T-helper 2 cell treated with Interferon-gamma antibody and Interleukin-4, amounts not matched to agents 5 μg/mL and 100 μg/mL, for 36 hours (primary cell): ENCODE measurements at regions not wholly inside any gene's neighbourhood (a gene's known extent, or its start where the extent isn't known, plus 50 kb on each side); places are given as distances from the start of the nearest gene placed in this dataset.
"Not testable (repeated sequence)": the region's sequence is repeated elsewhere in the genome, so short reads cannot be mapped to it uniquely, and the experiment has no call there.

Experiments
- DNase-seq: peaks from one replicate; pipeline ENCODE4 v3.0.0; 2021; ENCODE audit warnings: low spot score
- H3K27ac Mint-ChIP-seq: one replicate; pipeline ENCODE4 v1.8.0; 2021; ENCODE audit warnings: mild to moderate bottlenecking, mixed read lengths
- H3K27me3 Mint-ChIP-seq: one replicate; pipeline ENCODE4 v1.8.0; 2021; ENCODE audit warnings: low read depth, mixed read lengths
- H3K36me3 Mint-ChIP-seq: one replicate; pipeline ENCODE4 v1.8.0; 2021; ENCODE audit warnings: low read depth, mixed read lengths
- H3K4me1 Mint-ChIP-seq: one replicate; pipeline ENCODE4 v1.8.0; 2021; ENCODE audit warnings: low read depth, mixed read lengths
- H3K4me3 Mint-ChIP-seq: one replicate; pipeline ENCODE4 v1.8.0; 2022; ENCODE audit warnings: mild to moderate bottlenecking, moderate library complexity, mixed read lengths
- H3K9me3 Mint-ChIP-seq: one replicate; pipeline ENCODE4 v1.8.0; 2021; ENCODE audit warnings: mixed read lengths

DNA sequence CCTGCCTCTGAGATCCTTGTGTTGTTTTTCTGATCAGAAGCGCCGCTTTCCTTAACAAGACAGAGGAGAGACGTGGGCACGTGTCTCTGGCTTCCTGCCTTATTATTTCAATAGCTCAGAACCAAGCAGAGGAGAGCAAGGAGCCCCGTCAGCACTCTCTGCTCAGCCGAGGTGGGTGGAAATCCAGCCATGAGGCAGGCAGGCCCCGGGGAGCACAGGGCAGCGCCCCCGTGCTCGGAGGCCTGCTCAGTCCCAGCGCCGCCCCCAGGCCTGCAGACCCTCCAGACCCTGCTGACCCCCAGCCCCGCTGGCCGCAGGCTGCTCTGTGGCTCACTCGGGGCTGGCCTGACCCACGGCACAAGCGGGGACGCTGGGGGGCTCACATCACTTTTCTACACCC is 162.8 kb downstream of the BRD1 start:
- Mint-ChIP-seq H3K27me3 (peaks cover 16% of the 10 kb centered on the region), H3K27ac (no peak overlapping the region), H3K36me3 (no peaks in the 10 kb centered on the region), H3K4me3 (no peak overlapping the region), H3K4me1 (peaks cover 4% of the 10 kb centered on the region), H3K9me3 (no peaks in the 10 kb centered on the region)
- no peak for DNase-seq

DNA sequence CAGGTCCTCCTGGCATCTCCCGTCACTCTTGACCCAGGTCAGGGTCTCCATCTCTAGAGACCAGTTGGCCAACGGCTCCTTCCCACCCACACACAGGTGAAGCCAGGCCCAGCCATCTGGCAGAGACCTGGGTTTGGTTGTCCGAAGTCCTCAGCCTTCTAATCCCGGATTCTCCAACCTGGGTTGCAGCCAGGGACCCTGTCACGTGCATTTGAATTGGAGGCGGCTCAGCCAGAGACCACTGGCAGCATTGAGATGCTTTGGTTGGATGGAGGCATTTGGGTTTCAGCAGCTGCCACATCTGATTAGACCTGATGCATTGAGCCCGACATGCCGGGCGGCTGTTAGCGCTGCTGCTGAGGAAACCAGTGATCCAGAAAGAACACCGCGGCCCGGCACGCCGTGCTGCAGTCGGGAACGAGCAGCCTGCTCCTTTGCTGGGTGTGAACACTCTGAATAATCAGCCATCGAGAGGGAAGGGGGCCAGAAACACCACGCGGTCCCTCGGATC is 163.2 kb downstream of the BRD1 start:
- no peak for DNase-seq
- H3K9me3 Mint-ChIP-seq: no peaks in the 10 kb centered on the region
- H3K4me3 Mint-ChIP-seq: no peak overlapping the region
- peaks cover 12% of the 10 kb centered on the region for H3K27me3 Mint-ChIP-seq
- no peak overlapping the region for H3K27ac Mint-ChIP-seq
- H3K36me3 Mint-ChIP-seq: no peaks in the 10 kb centered on the region
- peaks cover 4% of the 10 kb centered on the region for H3K4me1 Mint-ChIP-seq

DNA sequence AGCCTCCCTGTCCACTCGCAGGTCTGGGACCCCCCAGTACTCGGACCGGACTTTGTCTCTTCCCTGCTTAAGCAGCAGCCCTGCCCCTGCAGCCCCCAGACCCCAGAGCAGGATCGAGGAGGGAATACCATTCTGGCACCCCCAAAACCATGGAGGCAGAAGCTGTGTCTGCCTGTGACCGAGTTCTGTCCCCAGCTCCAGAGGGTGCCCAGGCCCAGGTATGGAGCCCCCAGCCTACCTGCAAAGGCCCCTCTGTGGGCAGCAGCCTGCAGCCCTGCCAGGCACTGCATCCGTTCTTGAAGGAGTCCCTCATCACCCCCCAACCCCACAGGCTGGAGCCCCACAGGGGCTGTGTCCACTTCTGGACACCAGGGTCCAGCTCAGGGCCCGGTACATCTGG is 163.8 kb downstream of the BRD1 start:
- Mint-ChIP-seq H3K9me3 (no peaks in the 10 kb centered on the region), H3K27ac (no peak overlapping the region), H3K4me3 (no peak overlapping the region), H3K36me3 (no peaks in the 10 kb centered on the region), H3K4me1 (peaks cover 4% of the 10 kb centered on the region), H3K27me3 (peaks cover 6% of the 10 kb centered on the region)
- no peak for DNase-seq

DNA sequence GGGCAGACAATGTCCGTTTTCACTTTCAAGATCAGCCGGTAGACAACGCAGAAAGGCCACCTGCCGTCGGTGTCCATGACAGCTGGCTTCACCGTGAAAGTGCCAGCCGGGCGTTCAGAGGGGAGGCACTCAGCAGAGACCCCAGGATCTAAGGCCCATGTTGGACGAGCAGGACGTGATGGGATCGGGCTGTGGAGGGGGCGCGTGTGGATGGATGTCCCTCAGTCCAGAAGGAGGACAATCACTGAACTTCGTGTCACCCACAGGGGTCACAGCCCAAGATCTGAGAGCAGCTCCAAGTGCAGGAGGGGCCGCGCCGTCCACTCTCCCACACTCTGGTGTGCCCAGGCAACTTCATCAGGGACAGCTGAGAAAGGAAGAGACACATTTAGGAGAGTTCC is 164.4 kb downstream of the BRD1 start:
- H3K27me3 Mint-ChIP-seq: peaks cover 3% of the 10 kb centered on the region
- H3K27ac Mint-ChIP-seq: no peak overlapping the region
- H3K36me3 Mint-ChIP-seq: no peaks in the 10 kb centered on the region
- H3K9me3 Mint-ChIP-seq: no peaks in the 10 kb centered on the region
- DNase-seq: no peak
- H3K4me1 Mint-ChIP-seq: peaks cover 4% of the 10 kb centered on the region
- no peak overlapping the region for H3K4me3 Mint-ChIP-seq

DNA sequence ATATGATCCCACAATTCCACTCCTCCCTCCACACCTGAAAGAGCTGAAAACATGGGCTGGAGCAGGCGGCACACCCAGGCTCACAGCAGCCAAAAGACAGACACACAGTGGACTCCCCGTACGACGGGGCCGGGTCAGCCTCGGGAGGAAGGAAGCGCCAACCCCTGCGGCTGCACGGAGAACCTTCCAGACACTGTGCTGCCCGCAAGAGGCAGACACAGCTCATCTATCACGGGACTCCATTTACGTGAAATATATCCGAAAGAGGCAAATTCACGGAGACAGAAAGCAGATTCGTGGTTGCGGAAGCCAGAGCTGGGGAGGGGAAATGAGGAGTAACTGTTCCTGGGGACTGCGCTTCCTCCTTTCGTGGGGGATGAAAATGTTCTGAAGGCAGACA is 165.0 kb downstream of the BRD1 start:
- peaks cover 8% of the 10 kb centered on the region for H3K4me1 Mint-ChIP-seq
- no peak for DNase-seq
- no peaks in the 10 kb centered on the region for H3K9me3 Mint-ChIP-seq
- H3K4me3 Mint-ChIP-seq: no peak overlapping the region
- H3K27ac Mint-ChIP-seq: no peak overlapping the region
- H3K36me3 Mint-ChIP-seq: no peaks in the 10 kb centered on the region
- peaks cover 3% of the 10 kb centered on the region for H3K27me3 Mint-ChIP-seq

DNA sequence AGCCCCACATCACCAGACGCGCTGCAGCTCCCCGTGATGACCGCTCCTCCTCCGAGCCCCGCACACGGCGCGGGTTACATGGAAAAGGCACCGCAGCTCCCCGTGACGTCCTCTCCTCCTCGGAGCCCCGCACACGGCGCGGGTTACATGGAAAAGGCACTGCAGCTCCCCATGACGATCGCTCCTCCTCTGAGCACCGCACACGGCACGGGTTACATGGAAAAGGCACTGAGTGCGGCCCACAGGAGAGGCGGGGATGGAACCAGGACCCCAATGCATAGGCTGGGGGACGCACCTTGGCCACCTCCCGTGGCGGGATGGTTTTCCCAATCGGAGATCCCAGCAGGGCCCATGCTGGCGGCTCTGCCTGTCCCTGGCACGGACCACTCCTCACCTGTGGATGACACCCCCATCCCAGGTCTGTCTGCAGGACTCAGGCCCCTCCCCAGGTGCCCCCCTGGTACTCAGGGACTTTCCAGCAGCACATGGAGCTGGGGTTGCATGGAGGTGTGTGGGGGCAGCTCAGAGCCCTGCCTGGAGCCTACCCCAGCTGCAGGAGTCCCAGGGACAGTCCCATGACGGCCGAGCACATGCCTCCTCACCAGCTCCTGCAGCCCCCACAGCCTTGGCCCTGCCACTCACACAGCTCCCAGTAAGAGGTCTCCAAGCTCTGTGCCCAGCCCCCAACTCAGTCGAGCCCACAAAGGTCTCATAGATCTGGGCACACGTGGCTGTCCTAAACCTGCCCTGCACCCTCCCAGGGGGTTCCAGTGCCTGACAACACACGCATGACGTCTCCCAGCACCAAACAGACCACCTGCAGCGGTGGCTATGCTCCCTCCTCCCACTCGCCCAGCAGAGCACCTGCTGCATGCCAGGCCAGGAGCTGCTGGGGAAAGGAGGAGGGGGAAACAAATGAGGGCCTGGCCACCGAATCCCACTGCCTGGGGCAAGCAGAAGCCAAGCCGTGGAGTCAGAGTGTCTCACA is 166.6 kb downstream of the BRD1 start:
- no peak overlapping the region for H3K4me3 Mint-ChIP-seq
- peaks cover 9% of the 10 kb centered on the region for H3K4me1 Mint-ChIP-seq
- no peaks in the 10 kb centered on the region for H3K9me3 Mint-ChIP-seq
- no peaks in the 10 kb centered on the region for H3K27me3 Mint-ChIP-seq
- no peak for DNase-seq
- no peak overlapping the region for H3K27ac Mint-ChIP-seq
- H3K36me3 Mint-ChIP-seq: peaks cover 2% of the 10 kb centered on the region

DNA sequence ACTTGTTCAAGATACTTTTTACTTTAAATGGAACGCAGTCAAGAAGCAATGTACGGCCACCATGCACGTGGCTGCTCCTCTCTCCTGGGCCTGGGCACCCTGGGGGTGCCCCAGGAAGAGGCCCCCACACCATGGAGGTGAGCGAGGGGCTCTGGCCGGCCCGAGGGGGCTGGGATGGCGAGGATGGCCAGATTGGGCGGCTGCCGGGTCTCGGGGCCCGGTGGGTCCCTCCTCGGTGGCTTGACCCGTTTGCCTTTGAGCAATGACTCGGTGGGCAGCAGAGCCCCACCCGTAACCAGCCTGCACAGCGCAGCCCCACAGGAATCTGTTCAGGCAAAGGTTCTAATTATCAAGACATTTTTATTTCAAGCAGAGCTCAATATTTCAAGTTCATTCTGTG is 167.4 kb downstream of the BRD1 start:
- Mint-ChIP-seq H3K27me3 (no peaks in the 10 kb centered on the region), H3K36me3 (peaks cover 7% of the 10 kb centered on the region)

DNA sequence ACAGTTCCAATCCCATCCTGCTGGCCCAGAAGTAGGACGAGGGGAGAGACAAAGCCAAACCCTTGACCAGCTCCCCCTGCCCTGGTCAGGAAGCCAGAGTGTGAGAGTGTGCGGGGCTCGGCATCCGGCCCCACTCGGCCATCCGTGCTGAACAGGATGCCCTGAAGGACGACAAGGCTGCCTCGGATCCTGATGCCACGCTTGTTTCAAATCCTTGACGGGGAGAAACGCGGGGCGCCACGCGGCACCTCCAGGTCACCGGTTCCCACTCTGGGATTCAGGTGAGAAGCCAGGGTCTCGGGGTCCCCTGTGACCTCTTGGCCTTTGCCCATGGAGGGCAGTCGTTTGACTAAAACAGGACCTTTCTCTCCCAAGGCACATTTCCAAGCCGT is 167.8 kb downstream of the BRD1 start:
- peaks cover 11% of the 10 kb centered on the region for H3K36me3 Mint-ChIP-seq
- DNase-seq: no peak
- H3K4me3 Mint-ChIP-seq: no peak overlapping the region
- H3K27ac Mint-ChIP-seq: no peak overlapping the region
- H3K27me3 Mint-ChIP-seq: no peaks in the 10 kb centered on the region
- H3K9me3 Mint-ChIP-seq: no peaks in the 10 kb centered on the region
- H3K4me1 Mint-ChIP-seq: peaks cover 14% of the 10 kb centered on the region

More for the DNA sequence above, 167.4 kb downstream of the BRD1 start:
- Mint-ChIP-seq H3K27ac (no peak overlapping the region), H3K9me3 (no peaks in the 10 kb centered on the region), H3K4me1 (peaks cover 13% of the 10 kb centered on the region), H3K4me3 (no peak overlapping the region)
- no peak for DNase-seq

DNA sequence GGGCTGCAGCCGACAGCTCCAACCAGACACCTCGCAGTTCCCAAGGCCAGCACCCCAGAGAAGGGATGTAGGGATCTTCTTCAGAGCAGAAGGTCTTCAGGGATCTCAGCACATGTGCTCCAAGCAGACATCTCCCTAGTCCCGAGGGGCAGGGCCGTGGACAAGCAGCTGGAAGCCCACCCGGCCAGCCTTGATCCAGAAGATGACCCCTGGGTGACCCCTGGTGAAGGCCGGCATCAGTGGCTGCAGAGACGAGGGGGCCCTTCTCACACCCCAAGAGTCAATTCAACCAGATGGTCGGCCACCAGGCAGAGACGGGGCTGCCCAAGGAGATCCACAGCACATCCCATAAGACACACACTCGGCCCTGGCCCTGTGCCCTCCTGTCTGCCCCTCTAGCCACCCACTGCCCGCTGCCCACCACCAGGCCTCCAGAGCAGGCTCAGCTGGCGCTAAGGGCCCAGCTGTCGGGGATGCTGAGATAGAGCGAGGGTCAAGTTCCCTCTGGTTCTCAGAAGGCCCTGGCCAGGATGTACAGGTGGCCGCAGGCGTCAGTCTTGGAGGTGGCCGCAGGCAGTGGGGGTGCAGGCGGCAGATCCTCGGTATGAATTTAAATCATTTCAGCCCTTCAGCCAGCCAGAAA is 168.3 kb downstream of the BRD1 start:
- Mint-ChIP-seq H3K4me1 (peaks cover 17% of the 10 kb centered on the region), H3K36me3 (peaks cover 13% of the 10 kb centered on the region), H3K4me3 (no peak overlapping the region), H3K27me3 (no peaks in the 10 kb centered on the region), H3K27ac (no peak overlapping the region), H3K9me3 (no peaks in the 10 kb centered on the region)
- no peak for DNase-seq

DNA sequence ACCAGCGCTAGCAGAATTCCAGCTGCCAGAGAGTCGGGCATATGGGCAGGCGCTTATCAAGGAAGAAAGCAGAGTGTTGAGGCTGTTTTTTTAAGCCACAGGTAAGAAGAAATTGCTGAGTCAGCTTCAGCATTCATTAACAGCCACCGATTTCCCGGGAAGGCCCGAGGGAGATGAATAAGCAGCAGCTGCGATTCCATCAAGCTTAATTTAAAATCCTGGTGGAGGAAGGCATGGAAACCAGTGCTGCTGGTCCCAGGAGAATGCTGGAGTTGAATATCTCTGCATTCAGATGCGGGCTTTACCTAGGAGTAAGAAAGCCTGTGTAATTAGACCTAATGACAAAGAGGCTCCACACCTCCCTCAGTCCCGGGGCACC is 168.8 kb downstream of the BRD1 start:
- no peak for DNase-seq
- H3K27me3 Mint-ChIP-seq: no peaks in the 10 kb centered on the region
- peaks cover 17% of the 10 kb centered on the region for H3K4me1 Mint-ChIP-seq
- no peaks in the 10 kb centered on the region for H3K9me3 Mint-ChIP-seq
- no peak overlapping the region for H3K27ac Mint-ChIP-seq
- no peak overlapping the region for H3K4me3 Mint-ChIP-seq
- peaks cover 16% of the 10 kb centered on the region for H3K36me3 Mint-ChIP-seq

DNA sequence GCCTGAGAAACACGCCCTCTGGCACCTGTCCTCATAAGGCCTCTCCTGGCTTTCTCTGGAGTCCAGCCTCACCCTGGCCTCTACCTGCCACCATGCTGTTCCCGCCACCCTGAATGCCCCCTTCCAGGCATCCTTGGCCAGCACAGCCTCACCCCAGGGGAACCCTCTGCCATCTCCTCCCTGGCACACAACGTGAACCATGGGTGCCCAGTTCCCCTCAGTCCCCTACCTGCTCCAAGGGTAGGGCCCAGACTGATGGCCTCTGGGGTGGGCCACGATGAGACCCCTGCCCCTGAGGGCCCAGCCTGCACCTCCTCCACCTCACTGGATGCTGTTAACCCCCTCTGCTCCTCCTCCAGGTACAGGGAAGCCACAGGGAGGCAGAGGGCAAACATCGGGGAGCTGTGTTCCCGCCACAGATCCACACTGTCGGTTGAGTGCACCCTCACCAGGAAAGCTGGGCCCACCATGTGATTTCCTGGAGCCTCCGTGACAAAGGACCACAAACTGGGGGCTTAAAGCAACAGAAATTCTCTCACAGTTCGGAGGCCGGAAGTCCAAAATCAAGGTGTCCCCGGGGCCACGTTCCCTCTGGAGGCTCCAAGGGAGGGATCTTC is 169.6 kb downstream of the BRD1 start:
- DNase-seq: no peak
- Mint-ChIP-seq H3K4me1 (peaks cover 17% of the 10 kb centered on the region), H3K27me3 (no peaks in the 10 kb centered on the region), H3K36me3 (peaks cover 18% of the 10 kb centered on the region), H3K27ac (peak overlapping the region; percentile 63), H3K9me3 (no peaks in the 10 kb centered on the region), H3K4me3 (peak overlapping the region; percentile 90)

DNA sequence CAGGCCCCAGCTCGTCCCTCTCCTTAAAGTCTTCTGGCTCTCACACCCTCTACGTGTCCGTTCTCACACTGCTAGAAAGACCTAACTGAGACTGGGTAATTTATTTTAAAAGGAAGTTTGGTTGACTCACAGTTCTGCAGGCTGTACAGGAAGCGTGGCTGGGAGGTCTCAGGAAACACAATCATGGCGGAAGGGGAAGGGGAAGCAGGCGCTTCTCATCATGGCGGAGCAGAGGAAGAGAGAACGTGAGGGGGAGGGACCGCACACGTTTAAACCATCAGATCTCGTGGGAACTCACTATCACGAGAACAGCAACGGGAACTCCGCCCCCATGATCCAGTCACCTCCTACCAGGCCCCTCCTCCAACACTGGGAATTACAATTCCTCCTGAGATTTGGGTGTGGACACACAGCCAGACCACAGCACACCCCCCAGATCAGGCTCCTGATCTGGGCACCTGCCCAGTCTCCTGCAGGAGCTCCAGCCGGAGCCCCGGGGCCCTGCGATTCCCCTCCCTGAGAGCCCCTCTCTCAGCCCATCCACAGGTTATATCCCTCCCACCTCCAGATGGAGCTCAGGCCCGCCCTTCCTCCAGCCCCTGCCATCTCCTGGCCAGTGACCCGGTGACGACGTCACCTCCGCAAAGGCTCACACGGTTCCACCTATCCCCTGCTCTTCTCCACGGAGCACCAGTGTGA is 170.2 kb downstream of the BRD1 start:
- H3K9me3 Mint-ChIP-seq: no peaks in the 10 kb centered on the region
- H3K36me3 Mint-ChIP-seq: peaks cover 21% of the 10 kb centered on the region
- H3K4me3 Mint-ChIP-seq: peak overlapping the region; percentile 90
- peaks cover 17% of the 10 kb centered on the region for H3K4me1 Mint-ChIP-seq
- peak; percentile 74 for DNase-seq
- H3K27ac Mint-ChIP-seq: peak overlapping the region; percentile 80
- no peaks in the 10 kb centered on the region for H3K27me3 Mint-ChIP-seq

DNA sequence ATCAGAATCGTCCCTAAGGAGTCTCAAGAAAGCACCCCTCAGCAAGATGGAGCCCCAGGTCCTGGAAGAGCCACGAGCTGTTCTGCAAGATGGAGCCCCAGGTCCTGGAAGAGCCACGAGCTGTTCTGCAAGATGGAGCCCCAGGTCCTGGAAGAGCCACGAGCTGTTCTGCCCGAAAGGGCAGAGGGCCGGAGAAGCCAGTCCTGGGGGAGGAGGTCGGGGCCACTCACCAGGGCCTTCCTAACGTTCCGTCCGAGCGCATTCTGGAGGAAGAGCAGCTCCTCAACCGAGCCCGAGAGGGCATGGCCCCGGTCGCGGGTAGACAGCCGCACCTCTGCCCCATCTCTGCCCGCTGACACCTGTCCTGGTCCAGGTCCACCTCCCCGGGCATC is 170.8 kb downstream of the BRD1 start:
- Mint-ChIP-seq H3K4me3 (peak overlapping the region; percentile 90), H3K4me1 (peaks cover 17% of the 10 kb centered on the region), H3K36me3 (peaks cover 21% of the 10 kb centered on the region), H3K27ac (peak overlapping the region; percentile 80)
- not testable (repeated sequence) for H3K9me3 Mint-ChIP-seq, H3K27me3 Mint-ChIP-seq
- peak; percentile 57 for DNase-seq
